ENCODE measurements at regions not wholly inside any gene's neighbourhood (a gene's known extent, or its start where the extent isn't known, plus 50 kb on each side); places are given as distances from the start of the nearest gene placed in this dataset.
"Not testable (repeated sequence)": the region's sequence is repeated elsewhere in the genome, so short reads cannot be mapped to it uniquely, and the experiment has no call there.

- BruUV-seq (replicated peaks) = no TSS peak
- TF ChIP-seq CTCF (conservative IDR thresholded peaks at IDR 0.05; ENCODE audit: low read depth, low read length) (no peak), EZH2 (IDR thresholded peaks at IDR 0.05; ENCODE audit: borderline replicate concordance, low read depth, low read length, poor library complexity, severe bottlenecking) (no peak)
- intact Hi-C loops (cut with micrococcal nuclease; ENCODE audit: unreplicated experiment) = no loop called here
- H3K4me3 ChIP-seq (ENCODE audit: low read depth, low read length, poor library complexity, severe bottlenecking) = no peak overlapping the region
- ChIA-PET CTCF (no interaction called here), POLR2A (ENCODE audit: low non-redundant PET) (no interaction called here)
- no peaks in the 10 kb centered on the region for H3K36me3 ChIP-seq (ENCODE audit: insufficient read depth, low read length, poor library complexity, severe bottlenecking)
- no peaks in the 10 kb centered on the region for H3K4me1 ChIP-seq (ENCODE audit: insufficient read depth, low read length, poor library complexity, severe bottlenecking)
- DNase-seq (ENCODE audit: low spot score) = no peak
- H3K27ac ChIP-seq (ENCODE audit: low read depth, low read length, poor library complexity, severe bottlenecking) = no peak overlapping the region
- peaks cover 4% of the 10 kb centered on the region for H3K27me3 ChIP-seq (replicated peaks; ENCODE audit: insufficient read depth, low read depth, low read length, poor library complexity)
- H3K9me3 ChIP-seq (ENCODE audit: low read depth, low read length, poor library complexity, severe bottlenecking) = no peaks in the 10 kb centered on the region
These were observed 109.2 kb upstream of the NR5A2 start for GRCh38 chr1:199918196-199918769.

- Histone ChIP-seq H3K27me3 (replicated peaks; ENCODE audit: insufficient read depth, low read depth, low read length, poor library complexity) (peaks cover 4% of the 10 kb centered on the region), H3K4me1 (ENCODE audit: insufficient read depth, low read length, poor library complexity, severe bottlenecking) (no peaks in the 10 kb centered on the region), H3K9me3 (ENCODE audit: low read depth, low read length, poor library complexity, severe bottlenecking) (no peaks in the 10 kb centered on the region), H3K4me3 (ENCODE audit: low read depth, low read length, poor library complexity, severe bottlenecking) (no peak overlapping the region), H3K27ac (ENCODE audit: low read depth, low read length, poor library complexity, severe bottlenecking) (no peak overlapping the region), H3K36me3 (ENCODE audit: insufficient read depth, low read length, poor library complexity, severe bottlenecking) (no peaks in the 10 kb centered on the region)
- intact Hi-C loops (cut with micrococcal nuclease; ENCODE audit: unreplicated experiment) = loop anchor here (10.0 kb wide), 1 partner anchor 126 kb away; no protein-coding TSS in a partner anchor
- no TSS peak for BruUV-seq (replicated peaks)
- no peak for DNase-seq (ENCODE audit: low spot score)
- no peak for TF ChIP-seq EZH2 (IDR thresholded peaks at IDR 0.05; ENCODE audit: borderline replicate concordance, low read depth, low read length, poor library complexity, severe bottlenecking)
- TF ChIP-seq CTCF (conservative IDR thresholded peaks at IDR 0.05; ENCODE audit: low read depth, low read length) = no peak
- ChIA-PET CTCF (no interaction called here), POLR2A (ENCODE audit: low non-redundant PET) (no interaction called here)
These were observed 106.9 kb upstream of the NR5A2 start for GRCh38 chr1:199920635-199921034.

- ChIA-PET CTCF (no interaction called here), POLR2A (ENCODE audit: low non-redundant PET) (no interaction called here)
- TF ChIP-seq CTCF (conservative IDR thresholded peaks at IDR 0.05; ENCODE audit: low read depth, low read length) (no peak), EZH2 (IDR thresholded peaks at IDR 0.05; ENCODE audit: borderline replicate concordance, low read depth, low read length, poor library complexity, severe bottlenecking) (no peak)
- H3K4me1 ChIP-seq (ENCODE audit: insufficient read depth, low read length, poor library complexity, severe bottlenecking) = no peaks in the 10 kb centered on the region
- H3K36me3 ChIP-seq (ENCODE audit: insufficient read depth, low read length, poor library complexity, severe bottlenecking) = no peaks in the 10 kb centered on the region
- intact Hi-C loops (cut with micrococcal nuclease; ENCODE audit: unreplicated experiment) = loop anchor here (10.0 kb wide), 1 partner anchor 135 kb away; no protein-coding TSS in a partner anchor
- no peaks in the 10 kb centered on the region for H3K9me3 ChIP-seq (ENCODE audit: low read depth, low read length, poor library complexity, severe bottlenecking)
- H3K27ac ChIP-seq (ENCODE audit: low read depth, low read length, poor library complexity, severe bottlenecking) = no peak overlapping the region
- no TSS peak for BruUV-seq (replicated peaks)
- H3K27me3 ChIP-seq (replicated peaks; ENCODE audit: insufficient read depth, low read depth, low read length, poor library complexity) = no peaks in the 10 kb centered on the region
- no peak overlapping the region for H3K4me3 ChIP-seq (ENCODE audit: low read depth, low read length, poor library complexity, severe bottlenecking)
- DNase-seq (ENCODE audit: low spot score) = no peak
These were observed 98.0 kb upstream of the NR5A2 start for GRCh38 chr1:199929556-199929955.

- H3K27ac ChIP-seq (ENCODE audit: low read depth, low read length, poor library complexity, severe bottlenecking); H3K4me1 ChIP-seq (ENCODE audit: insufficient read depth, low read length, poor library complexity, severe bottlenecking); CTCF ChIA-PET; POLR2A ChIA-PET (ENCODE audit: low non-redundant PET); H3K4me3 ChIP-seq (ENCODE audit: low read depth, low read length, poor library complexity, severe bottlenecking); intact Hi-C loops (cut with micrococcal nuclease; ENCODE audit: unreplicated experiment); DNase-seq (ENCODE audit: low spot score); H3K36me3 ChIP-seq (ENCODE audit: insufficient read depth, low read length, poor library complexity, severe bottlenecking); BruUV-seq (replicated peaks); H3K9me3 ChIP-seq (ENCODE audit: low read depth, low read length, poor library complexity, severe bottlenecking); H3K27me3 ChIP-seq (replicated peaks; ENCODE audit: insufficient read depth, low read depth, low read length, poor library complexity): not testable (repeated sequence)
These were observed 97.4 kb upstream of the NR5A2 start for GRCh38 chr1:199930067-199930466.

Data from A673 (cell line).